ENCODE measurements at regions not wholly inside any gene's neighbourhood (a gene's known extent, or its start where the extent isn't known, plus 50 kb on each side); places are given as distances from the start of the nearest gene placed in this dataset.

DNA sequence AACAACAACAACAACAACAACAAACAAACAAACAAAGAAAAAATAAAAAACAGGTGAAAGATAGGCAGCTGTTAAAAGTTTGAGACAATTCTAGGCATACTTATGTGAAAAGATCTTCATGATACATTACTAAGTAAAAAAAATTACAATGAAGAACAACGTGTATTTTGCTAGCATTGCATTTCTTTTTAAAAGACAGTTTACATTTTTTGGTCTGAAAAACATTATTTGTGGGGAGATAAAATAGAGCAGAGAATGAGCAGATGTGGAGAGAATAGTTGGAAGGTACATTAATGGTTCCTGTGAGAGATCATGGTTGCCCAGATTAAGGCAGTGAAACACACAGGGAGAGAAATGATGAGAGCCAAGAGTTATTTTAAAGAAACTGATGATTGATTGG lies 210.2 kb upstream of the MKLN1 start:
- Histone ChIP-seq H3K9me3 (replicated peaks; ENCODE audit: insufficient read depth, low read length) (no peaks in the 10 kb centered on the region), H3K27me3 (replicated peaks; ENCODE audit: insufficient read depth, low read length) (no peaks in the 10 kb centered on the region), H3K36me3 (replicated peaks; ENCODE audit: insufficient read depth, low read length) (no peaks in the 10 kb centered on the region), H3F3A (ENCODE audit: insufficient read depth, low read length) (no peaks in the 10 kb centered on the region), H3K4me2 (ENCODE audit: low read depth, low read length) (no peak overlapping the region), H3K9ac (ENCODE audit: low read length) (no peak overlapping the region), H3K79me2 (ENCODE audit: low read length) (no peaks in the 10 kb centered on the region), H3K9me2 (replicated peaks; ENCODE audit: insufficient read depth, low read length) (no peaks in the 10 kb centered on the region), H3K4me1 (ENCODE audit: low read length) (peaks cover 2% of the 10 kb centered on the region; the same call in 1 of the 2 replicates), H2AFZ (ENCODE audit: low read length) (no peak overlapping the region), H3K4me3 (ENCODE audit: low read length) (no peak overlapping the region), H4K20me1 (ENCODE audit: insufficient read depth, low read length) (no peaks in the 10 kb centered on the region), H3K27ac (ENCODE audit: low read length) (no peak overlapping the region)
- TF ChIP-seq EZH2phosphoT487 (IDR thresholded peaks at IDR 0.05; ENCODE audit: low read length) (no peak), EZH2 (optimal IDR thresholded peaks at IDR 0.05; ENCODE audit: low read depth, low read length) (no peak)
- TF ChIP-seq, protein P1, sequence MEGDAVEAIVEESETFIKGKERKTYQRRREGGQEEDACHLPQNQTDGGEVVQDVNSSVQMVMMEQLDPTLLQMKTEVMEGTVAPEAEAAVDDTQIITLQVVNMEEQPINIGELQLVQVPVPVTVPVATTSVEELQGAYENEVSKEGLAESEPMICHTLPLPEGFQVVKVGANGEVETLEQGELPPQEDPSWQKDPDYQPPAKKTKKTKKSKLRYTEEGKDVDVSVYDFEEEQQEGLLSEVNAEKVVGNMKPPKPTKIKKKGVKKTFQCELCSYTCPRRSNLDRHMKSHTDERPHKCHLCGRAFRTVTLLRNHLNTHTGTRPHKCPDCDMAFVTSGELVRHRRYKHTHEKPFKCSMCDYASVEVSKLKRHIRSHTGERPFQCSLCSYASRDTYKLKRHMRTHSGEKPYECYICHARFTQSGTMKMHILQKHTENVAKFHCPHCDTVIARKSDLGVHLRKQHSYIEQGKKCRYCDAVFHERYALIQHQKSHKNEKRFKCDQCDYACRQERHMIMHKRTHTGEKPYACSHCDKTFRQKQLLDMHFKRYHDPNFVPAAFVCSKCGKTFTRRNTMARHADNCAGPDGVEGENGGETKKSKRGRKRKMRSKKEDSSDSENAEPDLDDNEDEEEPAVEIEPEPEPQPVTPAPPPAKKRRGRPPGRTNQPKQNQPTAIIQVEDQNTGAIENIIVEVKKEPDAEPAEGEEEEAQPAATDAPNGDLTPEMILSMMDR (IDR thresholded peaks at IDR 0.05; ENCODE audit: low read length) = no peak
- DNase-seq = no peak

DNA sequence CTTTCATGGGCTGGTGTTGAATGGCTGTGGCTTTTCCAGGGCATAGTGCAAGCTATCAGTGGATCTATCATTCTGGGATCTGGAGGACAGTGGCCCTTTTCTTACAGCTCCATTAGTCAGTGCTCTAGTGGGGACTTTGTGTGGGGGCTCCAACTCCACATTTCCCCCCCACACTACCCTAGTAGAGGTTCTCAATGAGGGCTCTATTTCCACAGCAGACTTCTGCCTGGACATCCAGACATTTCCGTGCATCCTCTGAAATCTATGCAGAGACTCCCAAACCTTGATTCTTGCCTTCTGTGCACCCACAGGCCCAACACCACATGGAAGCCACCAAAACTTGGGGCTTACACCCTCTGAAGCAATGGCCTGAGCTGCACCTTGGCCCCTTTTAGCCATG lies 208.3 kb upstream of the MKLN1 start:
- Histone ChIP-seq H3K27ac (ENCODE audit: low read length) (no peak overlapping the region), H3K4me1 (ENCODE audit: low read length) (peaks cover 12% of the 10 kb centered on the region), H3K36me3 (replicated peaks; ENCODE audit: insufficient read depth, low read length) (no peaks in the 10 kb centered on the region), H3K4me3 (ENCODE audit: low read length) (no peak overlapping the region), H3K9me3 (replicated peaks; ENCODE audit: insufficient read depth, low read length) (no peaks in the 10 kb centered on the region), H3K79me2 (ENCODE audit: low read length) (no peaks in the 10 kb centered on the region), H3K9me2 (replicated peaks; ENCODE audit: insufficient read depth, low read length) (no peaks in the 10 kb centered on the region), H2AFZ (ENCODE audit: low read length) (no peak overlapping the region), H3K4me2 (ENCODE audit: low read depth, low read length) (no peak overlapping the region), H4K20me1 (ENCODE audit: insufficient read depth, low read length) (no peaks in the 10 kb centered on the region), H3K27me3 (replicated peaks; ENCODE audit: insufficient read depth, low read length) (no peaks in the 10 kb centered on the region), H3F3A (ENCODE audit: insufficient read depth, low read length) (peaks cover 12% of the 10 kb centered on the region), H3K9ac (ENCODE audit: low read length) (no peak overlapping the region)
- DNase-seq = no peak
- TF ChIP-seq, protein P1 (IDR thresholded peaks at IDR 0.05; ENCODE audit: low read length) = no peak
- TF ChIP-seq EZH2 (optimal IDR thresholded peaks at IDR 0.05; ENCODE audit: low read depth, low read length) (no peak), EZH2phosphoT487 (IDR thresholded peaks at IDR 0.05; ENCODE audit: low read length) (no peak)

GRCh38 chr7:131122394-131122793 lies 205.3 kb upstream of the MKLN1 start:
- Histone ChIP-seq H3K27ac (ENCODE audit: low read length) (no peak overlapping the region), H3K9me3 (replicated peaks; ENCODE audit: insufficient read depth, low read length) (no peaks in the 10 kb centered on the region), H4K20me1 (ENCODE audit: insufficient read depth, low read length) (no peaks in the 10 kb centered on the region), H3K4me1 (ENCODE audit: low read length) (peaks cover 23% of the 10 kb centered on the region), H3K4me2 (ENCODE audit: low read depth, low read length) (no peak overlapping the region), H2AFZ (ENCODE audit: low read length) (no peak overlapping the region), H3K9ac (ENCODE audit: low read length) (no peak overlapping the region), H3F3A (ENCODE audit: insufficient read depth, low read length) (peaks cover 20% of the 10 kb centered on the region), H3K27me3 (replicated peaks; ENCODE audit: insufficient read depth, low read length) (peaks cover 2% of the 10 kb centered on the region; the same call in 1 of the 2 replicates), H3K79me2 (ENCODE audit: low read length) (no peaks in the 10 kb centered on the region), H3K4me3 (ENCODE audit: low read length) (no peak overlapping the region), H3K9me2 (replicated peaks; ENCODE audit: insufficient read depth, low read length) (no peaks in the 10 kb centered on the region), H3K36me3 (replicated peaks; ENCODE audit: insufficient read depth, low read length) (no peaks in the 10 kb centered on the region)
- no peak for DNase-seq
- TF ChIP-seq EZH2 (optimal IDR thresholded peaks at IDR 0.05; ENCODE audit: low read depth, low read length) (no peak), EZH2phosphoT487 (IDR thresholded peaks at IDR 0.05; ENCODE audit: low read length) (no peak)
- TF ChIP-seq, protein P1 (IDR thresholded peaks at IDR 0.05; ENCODE audit: low read length) = no peak
